ENCODE measurements at regions not wholly inside any gene's neighbourhood (a gene's known extent, or its start where the extent isn't known, plus 50 kb on each side); places are given as distances from the start of the nearest gene placed in this dataset.

- TF ChIP-seq EZH2phosphoT487 (IDR thresholded peaks at IDR 0.05; ENCODE audit: borderline replicate concordance, low read depth) (no peak), YY1 (IDR thresholded peaks at IDR 0.05; ENCODE audit: low read depth) (no peak), TAF1 (IDR thresholded peaks at IDR 0.05; ENCODE audit: borderline replicate concordance, low read depth, low read length) (no peak), CTCF (IDR thresholded peaks at IDR 0.05) (no peak), MEF2A (IDR thresholded peaks at IDR 0.05; ENCODE audit: borderline replicate concordance, low read depth) (no peak), RFX5 (IDR thresholded peaks at IDR 0.05; ENCODE audit: low read length) (no peak), TCF12 (IDR thresholded peaks at IDR 0.05) (no peak), REST (IDR thresholded peaks at IDR 0.05; ENCODE audit: low read depth, low read length) (no peak), NFIC (IDR thresholded peaks at IDR 0.05; ENCODE audit: borderline replicate concordance) (no peak), RCOR1 (IDR thresholded peaks at IDR 0.05; ENCODE audit: low read length) (no peak), POLR2AphosphoS5 (IDR thresholded peaks at IDR 0.05; ENCODE audit: low read depth, low read length) (no peak)
Measured at GRCh38 chr6:104540743-104541142, 319.0 kb downstream of the HACE1 start.
